SK-N-SH (cell line): ENCODE measurements at regions not wholly inside any gene's neighbourhood (a gene's known extent, or its start where the extent isn't known, plus 50 kb on each side); places are given as distances from the start of the nearest gene placed in this dataset.
"Not testable (repeated sequence)": the region's sequence is repeated elsewhere in the genome, so short reads cannot be mapped to it uniquely, and the experiment has no call there.

Experiments
- CTCF ChIP-seq: fragments of 200-600 bp; sonication (generic); IDR thresholded peaks from 2 replicates; pipeline ENCODE4 v1.6.1; 2017; ENCODE audit warnings: antibody characterized with exemption, mild to moderate bottlenecking, moderate library complexity
- EP300 ChIP-seq, 2 experiments: IDR thresholded peaks; 2 replicates each; pipeline versions ENCODE4 v1.4.0 to v1.6.1; 2012; ENCODE audit warnings: borderline replicate concordance in 1 of 2, low read depth in 1 of 2, low read length in 1 of 2
- MAX ChIP-seq: IDR thresholded peaks from 2 replicates; pipeline ENCODE4 v1.4.0; 2012; ENCODE audit warnings: low read depth
- NFIC ChIP-seq: IDR thresholded peaks from 2 replicates; pipeline ENCODE4 v1.4.0; 2012; ENCODE audit warnings: borderline replicate concordance
- POLR2AphosphoS5 ChIP-seq: IDR thresholded peaks from 2 replicates; pipeline ENCODE4 v1.6.1; 2012; ENCODE audit warnings: low read depth, low read length
- RAD21 ChIP-seq: IDR thresholded peaks from 2 replicates; pipeline ENCODE4 v1.6.1; 2012; ENCODE audit warnings: mild to moderate bottlenecking, low read length
- TAF1 ChIP-seq: IDR thresholded peaks from 2 replicates; pipeline ENCODE4 v1.6.1; 2012; ENCODE audit warnings: low read depth, mild to moderate bottlenecking, low read length, moderate library complexity, borderline replicate concordance
- USF1 ChIP-seq: IDR thresholded peaks from 2 replicates; pipeline ENCODE4 v1.4.0; 2012; ENCODE audit warnings: low read depth, borderline replicate concordance
- USF2 ChIP-seq: fragments of 150-350 bp; IDR thresholded peaks from 2 replicates; pipeline ENCODE4 v1.6.1; 2017; ENCODE audit warnings: antibody characterized with exemption, low read length, low read depth, borderline replicate concordance
- YY1 ChIP-seq: IDR thresholded peaks from 2 replicates; pipeline ENCODE4 v1.4.0; 2012; ENCODE audit warnings: low read depth, mild to moderate bottlenecking

- TF ChIP-seq TAF1; CTCF; RAD21; POLR2AphosphoS5; MAX; EP300 (IDR thresholded peaks at IDR 0.05; ENCODE audit: borderline replicate concordance in 1 of 2, low read depth in 1 of 2, low read length in 1 of 2); NFIC; YY1; USF1; USF2: not testable (repeated sequence)
Observed at GRCh38 chr1:224038832-224039231, 75.1 kb upstream of the FBXO28 start.
